ENCODE measurements at regions not wholly inside any gene's neighbourhood (a gene's known extent, or its start where the extent isn't known, plus 50 kb on each side); places are given as distances from the start of the nearest gene placed in this dataset.

- no peak for DNase-seq (ENCODE audit: extremely low read depth in 1 of 11, low read depth in 9 of 11, low spot score in 4 of 11)
These were observed 315.2 kb upstream of the CDH6 start for GRCh38 chr5:30878296-30878695.

- DNase-seq (ENCODE audit: extremely low read depth in 1 of 11, low read depth in 9 of 11, low spot score in 4 of 11), result no peak
These were observed 319.0 kb upstream of the CDH6 start for GRCh38 chr5:30874241-30875034.

GRCh38 chr5:30871196-30871595 is 322.3 kb upstream of the CDH6 start:
- peak in 1 of 11 donors; percentile 19 for DNase-seq (ENCODE audit: extremely low read depth in 1 of 11, low read depth in 9 of 11, low spot score in 4 of 11)

GRCh38 chr5:30867711-30868110 is 325.8 kb upstream of the CDH6 start:
- no peak for DNase-seq (ENCODE audit: extremely low read depth in 1 of 11, low read depth in 9 of 11, low spot score in 4 of 11)

- no peak for DNase-seq (ENCODE audit: extremely low read depth in 1 of 11, low read depth in 9 of 11, low spot score in 4 of 11)
These were observed 327.3 kb upstream of the CDH6 start for GRCh38 chr5:30866142-30866541.

GRCh38 chr5:30856242-30856641 is 337.2 kb upstream of the CDH6 start:
- no peak for DNase-seq (ENCODE audit: extremely low read depth in 1 of 11, low read depth in 9 of 11, low spot score in 4 of 11)

GRCh38 chr5:30853158-30853557 is 340.3 kb upstream of the CDH6 start:
- no peak for DNase-seq (ENCODE audit: extremely low read depth in 1 of 11, low read depth in 9 of 11, low spot score in 4 of 11)

- no peak for DNase-seq (ENCODE audit: extremely low read depth in 1 of 11, low read depth in 9 of 11, low spot score in 4 of 11)
These were observed 342.6 kb upstream of the CDH6 start for GRCh38 chr5:30850866-30851265.

- DNase-seq (ENCODE audit: extremely low read depth in 1 of 11, low read depth in 9 of 11, low spot score in 4 of 11), result peak in 6 of 11 donors; percentile 10 to 36 (median 26)
These were observed 343.4 kb upstream of the CDH6 start for GRCh38 chr5:30849931-30850710.

- DNase-seq (ENCODE audit: extremely low read depth in 1 of 11, low read depth in 9 of 11, low spot score in 4 of 11), result no peak
These were observed 347.3 kb upstream of the CDH6 start for GRCh38 chr5:30846171-30846570.

GRCh38 chr5:30845194-30845593 is 348.3 kb upstream of the CDH6 start:
- no peak for DNase-seq (ENCODE audit: extremely low read depth in 1 of 11, low read depth in 9 of 11, low spot score in 4 of 11)

GRCh38 chr5:30843541-30843940 is 349.9 kb upstream of the CDH6 start:
- DNase-seq (ENCODE audit: extremely low read depth in 1 of 11, low read depth in 9 of 11, low spot score in 4 of 11), result no peak

GRCh38 chr5:30839956-30840355 is 353.5 kb upstream of the CDH6 start:
- no peak for DNase-seq (ENCODE audit: extremely low read depth in 1 of 11, low read depth in 9 of 11, low spot score in 4 of 11)

GRCh38 chr5:30838936-30839496 is 354.5 kb upstream of the CDH6 start:
- DNase-seq (ENCODE audit: extremely low read depth in 1 of 11, low read depth in 9 of 11, low spot score in 4 of 11), result no peak

- no peak for DNase-seq (ENCODE audit: extremely low read depth in 1 of 11, low read depth in 9 of 11, low spot score in 4 of 11)
These were observed 361.0 kb upstream of the CDH6 start for GRCh38 chr5:30832519-30832918.

GRCh38 chr5:30831605-30832004 is 361.9 kb upstream of the CDH6 start:
- DNase-seq (ENCODE audit: extremely low read depth in 1 of 11, low read depth in 9 of 11, low spot score in 4 of 11), result no peak

- no peak for DNase-seq (ENCODE audit: extremely low read depth in 1 of 11, low read depth in 9 of 11, low spot score in 4 of 11)
These were observed 362.4 kb upstream of the CDH6 start for GRCh38 chr5:30831123-30831522.

GRCh38 chr5:30811298-30811697 is 382.2 kb upstream of the CDH6 start:
- DNase-seq (ENCODE audit: extremely low read depth in 1 of 11, low read depth in 9 of 11, low spot score in 4 of 11), result no peak

- DNase-seq (ENCODE audit: extremely low read depth in 1 of 11, low read depth in 9 of 11, low spot score in 4 of 11), result no peak
These were observed 383.6 kb upstream of the CDH6 start for GRCh38 chr5:30809933-30810332.

GRCh38 chr5:30808996-30809395 is 384.5 kb upstream of the CDH6 start:
- peak in 3 of 11 donors; percentile 1 to 7 (median 3) for DNase-seq (ENCODE audit: extremely low read depth in 1 of 11, low read depth in 9 of 11, low spot score in 4 of 11)
